Tibial nerve (tissue), 4 donors: ENCODE measurements at regions not wholly inside any gene's neighbourhood (a gene's known extent, or its start where the extent isn't known, plus 50 kb on each side); places are given as distances from the start of the nearest gene placed in this dataset.

Source experiments
- EP300 ChIP-seq, 2 donors: sonication (generic); formaldehyde crosslinking; IDR thresholded peaks; one replicate each; pipeline ENCODE4 v1.6.1; 2017; ENCODE audit warnings: antibody characterized with exemption in 2 of 2, mild to moderate bottlenecking in 1 of 2
- TF ChIP-seq, protein P1 (sequence below), 5 experiments: fragments of 200-600 bp in 3 of 5; fragments of 450-650 bp in 2 of 5; sonication (generic) in 3 of 5; IDR thresholded peaks; one replicate each; pipeline ENCODE4 v1.5.1; 2016 to 2019; ENCODE audit warnings: antibody characterized with exemption in 5 of 5, mild to moderate bottlenecking in 3 of 5, moderate library complexity in 2 of 5

DNA sequence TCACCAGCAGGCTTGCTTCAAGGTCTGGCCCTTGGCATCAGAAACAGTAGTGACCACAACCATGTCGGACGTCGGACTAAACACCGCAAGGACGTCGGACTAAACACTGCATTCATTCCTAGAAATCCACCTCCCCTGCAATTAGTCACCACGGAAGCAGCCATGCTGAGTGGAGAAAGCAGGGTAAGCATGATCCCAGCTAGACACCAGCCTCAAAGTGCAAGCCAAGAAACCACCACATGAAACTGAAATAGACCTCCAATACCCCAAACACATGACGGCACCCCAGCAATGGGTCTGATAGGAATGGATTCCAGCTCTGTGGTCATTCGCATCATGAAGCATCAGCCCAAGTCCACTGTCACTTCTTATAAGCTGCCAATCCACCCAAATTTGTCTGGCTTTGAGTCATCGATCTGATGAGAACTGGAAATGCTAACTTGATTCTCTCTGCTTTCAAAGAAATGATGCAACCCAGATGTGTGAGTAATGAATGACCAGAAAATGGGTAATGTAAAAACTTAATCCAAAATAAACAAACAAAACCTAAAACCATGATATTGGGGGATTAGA, 348.3 kb upstream of the TMCO5A start:
- TF ChIP-seq EP300 (IDR thresholded peaks at IDR 0.05) = no peak
- TF ChIP-seq, protein P1, sequence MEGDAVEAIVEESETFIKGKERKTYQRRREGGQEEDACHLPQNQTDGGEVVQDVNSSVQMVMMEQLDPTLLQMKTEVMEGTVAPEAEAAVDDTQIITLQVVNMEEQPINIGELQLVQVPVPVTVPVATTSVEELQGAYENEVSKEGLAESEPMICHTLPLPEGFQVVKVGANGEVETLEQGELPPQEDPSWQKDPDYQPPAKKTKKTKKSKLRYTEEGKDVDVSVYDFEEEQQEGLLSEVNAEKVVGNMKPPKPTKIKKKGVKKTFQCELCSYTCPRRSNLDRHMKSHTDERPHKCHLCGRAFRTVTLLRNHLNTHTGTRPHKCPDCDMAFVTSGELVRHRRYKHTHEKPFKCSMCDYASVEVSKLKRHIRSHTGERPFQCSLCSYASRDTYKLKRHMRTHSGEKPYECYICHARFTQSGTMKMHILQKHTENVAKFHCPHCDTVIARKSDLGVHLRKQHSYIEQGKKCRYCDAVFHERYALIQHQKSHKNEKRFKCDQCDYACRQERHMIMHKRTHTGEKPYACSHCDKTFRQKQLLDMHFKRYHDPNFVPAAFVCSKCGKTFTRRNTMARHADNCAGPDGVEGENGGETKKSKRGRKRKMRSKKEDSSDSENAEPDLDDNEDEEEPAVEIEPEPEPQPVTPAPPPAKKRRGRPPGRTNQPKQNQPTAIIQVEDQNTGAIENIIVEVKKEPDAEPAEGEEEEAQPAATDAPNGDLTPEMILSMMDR (IDR thresholded peaks at IDR 0.05) = no peak
